Stimulated activated CD8-positive, alpha-beta memory T cell treated with anti-CD3 and anti-CD28 coated beads, Interleukin-7, amount 100 ng/mL, for 24 hours (primary cell): ENCODE measurements at regions not wholly inside any gene's neighbourhood (a gene's known extent, or its start where the extent isn't known, plus 50 kb on each side); places are given as distances from the start of the nearest gene placed in this dataset.
"Not testable (repeated sequence)": the region's sequence is repeated elsewhere in the genome, so short reads cannot be mapped to it uniquely, and the experiment has no call there.

ENCODE experiments used
- DNase-seq: peaks from one replicate; pipeline ENCODE4 v3.0.0-alpha.2; 2020; ENCODE audit warnings: low read depth

GRCh38 chr15:84152381-84152979 lies 83.1 kb upstream of the GOLGA6L4 start:
- not testable (repeated sequence) for DNase-seq

- not testable (repeated sequence) for DNase-seq
These were observed 81.9 kb upstream of the GOLGA6L4 start for GRCh38 chr15:84153655-84154140.

GRCh38 chr15:84154314-84154713 lies 81.3 kb upstream of the GOLGA6L4 start:
- not testable (repeated sequence) for DNase-seq

GRCh38 chr15:84154787-84155186 lies 80.8 kb upstream of the GOLGA6L4 start:
- DNase-seq: not testable (repeated sequence)

- not testable (repeated sequence) for DNase-seq
These were observed 79.6 kb upstream of the GOLGA6L4 start for GRCh38 chr15:84155792-84156587.

GRCh38 chr15:84156588-84156840 lies 79.1 kb upstream of the GOLGA6L4 start:
- DNase-seq: not testable (repeated sequence)

GRCh38 chr15:84157056-84157632 lies 78.4 kb upstream of the GOLGA6L4 start:
- not testable (repeated sequence) for DNase-seq

- DNase-seq: not testable (repeated sequence)
These were observed 77.7 kb upstream of the GOLGA6L4 start for GRCh38 chr15:84157857-84158256.

- DNase-seq: not testable (repeated sequence)
These were observed 76.0 kb upstream of the GOLGA6L4 start for GRCh38 chr15:84159346-84160269.

GRCh38 chr15:84164423-84165292 lies 70.9 kb upstream of the GOLGA6L4 start:
- not testable (repeated sequence) for DNase-seq

GRCh38 chr15:84170029-84170428 lies 65.5 kb upstream of the GOLGA6L4 start:
- DNase-seq: not testable (repeated sequence)

GRCh38 chr15:84173231-84173610 lies 62.4 kb upstream of the GOLGA6L4 start:
- not testable (repeated sequence) for DNase-seq
